Right cardiac atrium (tissue), 5 donors: ENCODE measurements at regions not wholly inside any gene's neighbourhood (a gene's known extent, or its start where the extent isn't known, plus 50 kb on each side); places are given as distances from the start of the nearest gene placed in this dataset.

Experiments
- ATAC-seq, 2 donors: fragments of 200-7000 bp; cut with Tn5 transposase; one replicate each; pipeline versions ENCODE4 v1.8.0 to v1.9.1; 2020; ENCODE audit warnings: moderate library complexity in 2 of 2, mild to moderate bottlenecking in 1 of 2
- DNase-seq, 3 donors: peaks; one replicate each; pipeline ENCODE4 v3.0.0-alpha.2; 2020
- H3K27ac ChIP-seq: one replicate; pipeline ENCODE4 v1.5.1; 2013; ENCODE audit warnings: mild to moderate bottlenecking, low read length, control low read depth, moderate library complexity
- H3K27me3 ChIP-seq: one replicate; pipeline ENCODE4 v1.6.1; 2013; ENCODE audit not compliant: control insufficient read depth, insufficient read depth
- H3K4me1 ChIP-seq: one replicate; pipeline ENCODE4 v1.6.1; 2013; ENCODE audit warnings: low read length; ENCODE audit not compliant: control insufficient read depth, insufficient read depth
- H3K4me3 ChIP-seq: one replicate; pipeline ENCODE4 v1.5.1; 2013; ENCODE audit warnings: low read length, control low read depth
- H3K9me3 ChIP-seq: one replicate; pipeline ENCODE4 v1.6.1; 2013; ENCODE audit warnings: low read length; ENCODE audit not compliant: control insufficient read depth
- WGBS: extraction: QIAGEN DNeasy Blood & Tissue Kit; methylation state at CpG from one replicate; pipeline ENCODE4 v1.1.7; 2013; 5-methylcytosine and 5-hydroxymethylcytosine counted together
- intact Hi-C, 4 donors: fragments of 100-400 bp; cut with DNase I; formaldehyde crosslinking; loops; one replicate each; pipeline versions ENCODE4 v1.11.0 to v1.14.0; 2022 to 2023
- donor health status: healthy with polysubstance abuse.
- donor health status: DM: no; HTN: yes; CAD: no.
- donor health status: DM: no; HTN: no; CAD: no.
- donor health status: DM: no; HTN: yes; CAD: no; lungs with severe emphysema.
- donor health status: DM: yes; HTN: yes; CAD: no.

- Histone ChIP-seq H3K4me3 (no peak overlapping the region), H3K4me1 (no peaks in the 10 kb centered on the region), H3K27ac (no peak overlapping the region), H3K27me3 (no peaks in the 10 kb centered on the region), H3K9me3 (no peaks in the 10 kb centered on the region)
- intact Hi-C loops = no loop called here
- ATAC-seq = no peak
- no peak for DNase-seq
- WGBS = 74% methylated on average over 15 of the region's 15 CpGs
Observed at GRCh38 chr2:238963161-238963970, 115.5 kb downstream of the TWIST2 start.

GRCh38 chr2:238963971-238964328 is 116.1 kb downstream of the TWIST2 start:
- DNase-seq (no peak), ATAC-seq (no peak)
- 79% methylated on average over 2 of the region's 2 CpGs for WGBS
- Histone ChIP-seq H3K4me3 (no peak overlapping the region), H3K4me1 (no peaks in the 10 kb centered on the region), H3K27me3 (no peaks in the 10 kb centered on the region), H3K27ac (no peak overlapping the region), H3K9me3 (no peaks in the 10 kb centered on the region)
- intact Hi-C loops = no loop called here

- 81% methylated on average over 12 of the region's 12 CpGs for WGBS
- intact Hi-C loops = no loop called here
- H3K27me3 ChIP-seq = no peaks in the 10 kb centered on the region
- ATAC-seq (no peak), DNase-seq (no peak)
- H3K27ac ChIP-seq = no peak overlapping the region
- no peaks in the 10 kb centered on the region for H3K4me1 ChIP-seq
- H3K4me3 ChIP-seq = no peak overlapping the region
- H3K9me3 ChIP-seq = no peaks in the 10 kb centered on the region
Observed at GRCh38 chr2:238964544-238965067, 116.7 kb downstream of the TWIST2 start.

GRCh38 chr2:238965371-238966071 is 117.6 kb downstream of the TWIST2 start:
- Histone ChIP-seq H3K4me1 (no peaks in the 10 kb centered on the region), H3K9me3 (no peaks in the 10 kb centered on the region), H3K4me3 (no peak overlapping the region), H3K27me3 (no peaks in the 10 kb centered on the region), H3K27ac (no peak overlapping the region)
- intact Hi-C loops = no loop called here
- 86% methylated on average over 18 of the region's 18 CpGs for WGBS
- DNase-seq (no peak), ATAC-seq (no peak)

- 93% methylated on average over 46 of the region's 46 CpGs for WGBS
- no peaks in the 10 kb centered on the region for H3K4me1 ChIP-seq
- ATAC-seq = no peak
- H3K27ac ChIP-seq = no peak overlapping the region
- H3K9me3 ChIP-seq = no peaks in the 10 kb centered on the region
- intact Hi-C loops = no loop called here
- no peak overlapping the region for H3K4me3 ChIP-seq
- no peak for DNase-seq
- H3K27me3 ChIP-seq = no peaks in the 10 kb centered on the region
Observed at GRCh38 chr2:238966072-238966937, 118.4 kb downstream of the TWIST2 start.

- Histone ChIP-seq H3K4me3 (no peak overlapping the region), H3K27me3 (no peaks in the 10 kb centered on the region), H3K27ac (no peak overlapping the region), H3K9me3 (no peaks in the 10 kb centered on the region), H3K4me1 (no peaks in the 10 kb centered on the region)
- WGBS = 80% methylated on average over 43 of the region's 43 CpGs
- intact Hi-C loops = no loop called here
- DNase-seq (peak; percentile 55 to 79 (median 77)), ATAC-seq (peak; percentile 41 to 88)
Observed at GRCh38 chr2:238967031-238967977, 119.4 kb downstream of the TWIST2 start.

DNA sequence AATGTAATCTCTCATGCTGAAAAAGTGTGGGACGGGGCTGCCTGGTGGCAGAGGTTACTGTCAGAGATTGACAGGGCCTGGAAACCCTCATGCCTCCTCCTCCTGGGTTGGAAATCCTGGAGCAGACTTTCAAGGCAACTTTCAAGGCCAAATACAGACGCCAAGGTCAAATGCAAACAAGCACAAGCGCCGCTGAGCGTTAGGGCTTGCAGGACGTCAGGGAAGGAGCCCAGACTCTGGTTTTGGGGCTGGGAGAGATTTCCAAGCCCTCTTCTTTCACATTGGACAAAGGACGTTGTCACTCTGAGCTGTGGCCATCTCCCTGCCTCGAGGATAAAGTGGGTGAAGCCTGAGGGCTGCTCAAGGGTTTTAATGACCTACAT is 120.1 kb downstream of the TWIST2 start:
- WGBS = 76% methylated on average over 8 of the region's 8 CpGs
- DNase-seq = no peak
- intact Hi-C loops = no loop called here
- Histone ChIP-seq H3K4me1 (no peaks in the 10 kb centered on the region), H3K4me3 (no peak overlapping the region), H3K9me3 (no peaks in the 10 kb centered on the region), H3K27me3 (no peaks in the 10 kb centered on the region), H3K27ac (no peak overlapping the region)
- no peak for ATAC-seq

DNA sequence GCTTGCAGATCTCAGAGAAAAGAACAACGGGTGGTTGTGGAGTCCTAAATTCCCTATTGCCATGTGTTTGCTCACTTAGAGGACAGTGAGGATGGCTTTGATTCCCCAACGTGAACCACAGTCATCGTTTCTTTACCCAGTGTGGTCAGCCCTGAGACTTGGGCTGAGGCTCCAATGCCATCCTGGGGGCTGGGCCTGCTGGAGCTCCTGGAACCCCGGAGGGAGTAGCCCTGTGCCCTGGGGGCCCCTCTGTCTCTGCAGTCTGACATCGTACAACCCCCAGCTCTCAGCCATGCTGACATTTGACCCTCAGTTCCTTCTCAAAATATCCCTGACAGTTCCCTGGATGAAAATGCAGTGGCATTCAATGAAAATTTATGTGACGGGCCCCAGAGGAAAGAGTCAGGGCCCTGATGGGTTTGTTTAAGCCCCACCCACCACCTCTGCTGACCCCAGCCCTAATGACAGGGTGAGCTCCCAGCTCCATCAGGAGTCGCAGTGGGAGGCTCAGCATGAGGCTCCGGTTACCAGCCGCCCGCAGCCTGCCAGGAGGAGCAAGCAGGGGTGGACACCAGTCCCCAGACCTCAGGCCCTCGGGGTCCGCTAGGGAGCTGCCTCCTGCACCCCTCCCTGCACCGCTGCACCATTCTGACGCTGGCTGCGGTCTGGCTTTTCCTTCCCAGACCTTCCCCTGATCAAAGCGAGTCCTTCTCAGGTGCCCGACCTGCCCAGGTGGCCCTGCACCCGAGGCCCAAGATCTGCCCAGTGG is 120.9 kb downstream of the TWIST2 start:
- ATAC-seq = no peak
- intact Hi-C loops = no loop called here
- Histone ChIP-seq H3K9me3 (no peaks in the 10 kb centered on the region), H3K27me3 (no peaks in the 10 kb centered on the region), H3K27ac (no peak overlapping the region), H3K4me1 (no peaks in the 10 kb centered on the region), H3K4me3 (no peak overlapping the region)
- WGBS = 73% methylated on average over 18 of the region's 18 CpGs
- no peak for DNase-seq

DNA sequence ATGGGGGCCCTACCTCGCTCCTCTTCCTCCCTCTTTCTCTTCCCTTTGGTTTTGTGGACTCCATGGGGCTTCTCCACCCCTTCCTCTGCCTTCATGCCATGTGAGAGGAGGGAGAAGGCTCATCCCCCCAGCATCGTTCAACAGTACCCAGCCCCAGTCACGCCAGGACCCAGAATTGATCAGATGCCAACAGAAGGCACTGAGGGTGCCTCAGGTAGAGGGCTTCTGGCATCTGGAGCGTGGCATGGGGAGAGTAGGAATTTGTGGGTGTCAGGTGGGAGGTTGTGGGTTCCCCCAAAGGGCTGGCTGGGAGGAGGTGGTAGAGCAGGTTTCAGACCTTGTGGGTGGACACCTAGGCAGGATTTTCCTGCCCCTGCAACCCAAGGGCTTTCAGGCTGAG is 122.0 kb downstream of the TWIST2 start:
- H3K27me3 ChIP-seq = no peaks in the 10 kb centered on the region
- no peak for ATAC-seq
- no peak overlapping the region for H3K4me3 ChIP-seq
- H3K27ac ChIP-seq = no peak overlapping the region
- WGBS = 82% methylated on average over 4 of the region's 4 CpGs
- DNase-seq = no peak
- no peaks in the 10 kb centered on the region for H3K9me3 ChIP-seq
- no peaks in the 10 kb centered on the region for H3K4me1 ChIP-seq
- intact Hi-C loops = no loop called here
